ENCODE measurements at regions not wholly inside any gene's neighbourhood (a gene's known extent, or its start where the extent isn't known, plus 50 kb on each side); places are given as distances from the start of the nearest gene placed in this dataset.
"Not testable (repeated sequence)": the region's sequence is repeated elsewhere in the genome, so short reads cannot be mapped to it uniquely, and the experiment has no call there.

GRCh38 chr7:115292381-115292780 is 370.5 kb downstream of the MDFIC start:
- H3K4me2 ChIP-seq (ENCODE audit: low read length): no peak overlapping the region
- no peak overlapping the region for H3K4me3 ChIP-seq (ENCODE audit: low read length)
- peaks cover 15% of the 10 kb centered on the region for H3K4me1 ChIP-seq (ENCODE audit: control insufficient read depth, insufficient read depth, low read length)
- no peaks in the 10 kb centered on the region for H3K27me3 ChIP-seq (ENCODE audit: control insufficient read depth, insufficient read depth, low read length)
- H3K9ac ChIP-seq (ENCODE audit: low read depth, low read length): no peak overlapping the region
- H3K9me3 ChIP-seq (replicated peaks; ENCODE audit: low read length): no peaks in the 10 kb centered on the region
- no peaks in the 10 kb centered on the region for H3K36me3 ChIP-seq (ENCODE audit: insufficient read depth, low read length)

GRCh38 chr7:115289971-115290370 is 368.1 kb downstream of the MDFIC start:
- Histone ChIP-seq H3K4me1 (ENCODE audit: control insufficient read depth, insufficient read depth, low read length) (peaks cover 15% of the 10 kb centered on the region), H3K4me3 (ENCODE audit: low read length) (no peak overlapping the region), H3K36me3 (ENCODE audit: insufficient read depth, low read length) (no peaks in the 10 kb centered on the region), H3K4me2 (ENCODE audit: low read length) (peak overlapping the region; percentile 38), H3K9ac (ENCODE audit: low read depth, low read length) (no peak overlapping the region), H3K9me3 (replicated peaks; ENCODE audit: low read length) (no peaks in the 10 kb centered on the region), H3K27me3 (ENCODE audit: control insufficient read depth, insufficient read depth, low read length) (no peaks in the 10 kb centered on the region)

DNA sequence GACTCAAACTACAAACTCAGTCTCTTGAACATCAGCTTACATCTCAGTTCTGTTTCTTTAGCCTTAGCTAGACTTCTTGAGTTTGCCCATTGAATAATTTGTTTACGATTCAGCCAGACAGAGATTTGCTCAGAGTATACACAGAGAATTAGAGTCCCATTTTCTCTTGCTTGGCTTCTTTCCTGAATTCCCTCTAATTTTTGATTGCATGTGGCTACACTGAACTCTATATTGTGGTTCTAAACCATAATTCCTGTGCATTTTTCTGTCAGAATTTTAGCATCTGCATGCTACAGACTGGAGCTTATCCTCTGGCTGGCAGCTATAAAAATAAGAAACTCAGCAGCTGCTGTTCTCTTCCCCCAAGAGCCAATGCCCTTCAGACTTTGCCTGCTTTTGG is 354.9 kb downstream of the MDFIC start:
- H3K27me3 ChIP-seq (ENCODE audit: control insufficient read depth, insufficient read depth, low read length): no peaks in the 10 kb centered on the region
- H3K4me2 ChIP-seq (ENCODE audit: low read length): no peak overlapping the region
- H3K4me3 ChIP-seq (ENCODE audit: low read length): no peak overlapping the region
- no peak overlapping the region for H3K9ac ChIP-seq (ENCODE audit: low read depth, low read length)
- H3K9me3 ChIP-seq (replicated peaks; ENCODE audit: low read length): no peaks in the 10 kb centered on the region
- H3K4me1 ChIP-seq (ENCODE audit: control insufficient read depth, insufficient read depth, low read length): peaks cover 19% of the 10 kb centered on the region
- H3K36me3 ChIP-seq (ENCODE audit: insufficient read depth, low read length): no peaks in the 10 kb centered on the region

DNA sequence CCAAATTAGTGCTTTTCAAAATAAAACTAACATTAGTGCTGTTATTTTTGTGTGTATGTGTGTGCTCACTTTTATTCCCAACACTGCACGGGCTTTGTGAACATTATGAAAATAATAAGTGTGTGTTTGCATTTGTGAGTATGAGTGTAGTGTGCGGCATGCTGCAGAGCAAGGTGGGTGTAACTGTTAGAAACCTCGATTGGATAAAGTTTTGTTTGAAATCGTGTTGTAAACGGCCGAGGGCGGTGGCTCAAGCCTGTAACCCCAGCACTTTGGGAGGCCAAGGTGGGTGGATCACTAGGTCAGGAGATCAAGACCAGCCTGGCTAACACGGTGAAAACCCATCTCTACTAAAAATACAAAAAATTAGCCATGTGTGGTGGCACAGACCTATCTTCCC is 352.0 kb downstream of the MDFIC start:
- H3K9me3 ChIP-seq (replicated peaks; ENCODE audit: low read length); H3K4me3 ChIP-seq (ENCODE audit: low read length); H3K4me2 ChIP-seq (ENCODE audit: low read length); H3K27me3 ChIP-seq (ENCODE audit: control insufficient read depth, insufficient read depth, low read length); H3K36me3 ChIP-seq (ENCODE audit: insufficient read depth, low read length): not testable (repeated sequence)
- Histone ChIP-seq H3K9ac (ENCODE audit: low read depth, low read length) (peak overlapping the region; percentile 27), H3K4me1 (ENCODE audit: control insufficient read depth, insufficient read depth, low read length) (peaks cover 27% of the 10 kb centered on the region)

DNA sequence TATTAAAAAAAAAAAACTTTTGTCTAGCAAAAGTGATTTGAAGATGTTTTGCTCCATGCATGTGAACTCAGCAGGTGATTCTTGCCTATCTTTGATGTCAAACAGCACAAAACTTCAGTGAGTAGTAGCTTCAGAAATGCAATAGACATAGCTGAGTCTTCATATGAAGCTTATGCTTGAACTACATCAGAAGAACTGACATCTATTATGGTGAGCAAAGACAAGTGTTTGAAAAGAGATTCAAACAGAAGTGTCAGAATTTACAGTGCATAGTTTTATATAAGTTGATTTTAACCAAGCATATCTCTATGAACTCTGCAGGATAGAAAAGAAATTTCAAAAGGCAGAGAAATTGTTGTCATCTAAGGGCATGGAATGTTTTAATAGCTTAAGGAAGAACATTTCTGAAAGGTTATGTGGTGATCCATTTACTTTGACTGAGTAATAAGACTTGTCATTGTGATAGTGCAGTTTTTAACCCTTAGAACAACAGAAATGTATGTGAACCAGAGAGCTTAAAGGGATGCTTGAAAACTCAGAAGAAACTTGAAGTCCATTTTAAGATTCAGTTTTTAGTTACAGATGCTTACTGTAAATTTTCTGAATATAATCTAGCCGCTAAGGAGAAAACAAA is 351.4 kb downstream of the MDFIC start:
- Histone ChIP-seq H3K4me3 (ENCODE audit: low read length) (no peak overlapping the region), H3K9ac (ENCODE audit: low read depth, low read length) (peak overlapping the region; percentile 27), H3K9me3 (replicated peaks; ENCODE audit: low read length) (no peaks in the 10 kb centered on the region), H3K4me1 (ENCODE audit: control insufficient read depth, insufficient read depth, low read length) (peaks cover 27% of the 10 kb centered on the region), H3K4me2 (ENCODE audit: low read length) (peak overlapping the region; percentile 30), H3K36me3 (ENCODE audit: insufficient read depth, low read length) (no peaks in the 10 kb centered on the region), H3K27me3 (ENCODE audit: control insufficient read depth, insufficient read depth, low read length) (no peaks in the 10 kb centered on the region)

DNA sequence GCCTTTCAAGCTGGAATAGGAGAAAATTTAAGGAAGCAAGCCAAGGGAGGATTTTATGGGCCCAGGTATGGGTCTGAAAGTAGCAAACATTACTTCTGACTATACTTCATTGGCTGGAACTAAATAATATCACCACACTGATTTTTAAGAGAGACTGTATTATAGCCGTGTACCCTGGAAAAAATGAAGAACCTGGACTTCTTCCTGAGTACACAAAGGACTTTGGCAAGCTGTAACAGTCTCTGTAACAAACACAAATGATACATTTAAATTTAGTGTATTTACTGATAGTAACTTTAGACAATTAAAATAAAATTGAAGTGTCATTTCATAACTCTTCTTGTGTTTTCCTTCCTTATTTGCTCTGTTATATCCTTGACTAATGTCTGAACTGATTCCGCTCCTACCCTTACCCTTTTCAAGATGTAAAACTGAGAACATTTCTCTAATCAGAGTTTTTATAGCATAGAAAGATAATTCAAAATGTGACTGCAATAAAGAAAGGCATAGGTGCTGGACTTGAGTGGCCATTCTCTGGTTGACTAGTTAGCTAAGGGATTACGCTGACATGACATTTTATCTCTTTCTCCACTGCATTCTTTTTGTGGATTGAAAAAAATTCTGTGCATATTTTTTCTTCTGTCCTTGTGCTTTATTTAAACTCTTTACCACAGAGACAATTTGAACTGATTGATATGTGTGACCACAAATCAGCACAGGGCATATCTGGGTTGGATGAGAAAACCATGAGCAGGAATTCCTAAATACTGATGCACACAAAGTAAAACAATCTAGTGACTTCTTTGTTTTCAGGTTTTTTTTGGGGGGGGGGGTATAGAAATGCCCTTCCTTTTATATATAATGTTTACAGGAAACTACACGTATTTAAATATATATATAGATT is 349.7 kb downstream of the MDFIC start:
- no peaks in the 10 kb centered on the region for H3K27me3 ChIP-seq (ENCODE audit: control insufficient read depth, insufficient read depth, low read length)
- no peak overlapping the region for H3K4me2 ChIP-seq (ENCODE audit: low read length)
- H3K9ac ChIP-seq (ENCODE audit: low read depth, low read length): no peak overlapping the region
- no peak overlapping the region for H3K4me3 ChIP-seq (ENCODE audit: low read length)
- peaks cover 27% of the 10 kb centered on the region for H3K4me1 ChIP-seq (ENCODE audit: control insufficient read depth, insufficient read depth, low read length)
- H3K36me3 ChIP-seq (ENCODE audit: insufficient read depth, low read length): no peaks in the 10 kb centered on the region
- H3K9me3 ChIP-seq (replicated peaks; ENCODE audit: low read length): no peaks in the 10 kb centered on the region

- Histone ChIP-seq H3K27me3 (ENCODE audit: control insufficient read depth, insufficient read depth, low read length) (no peaks in the 10 kb centered on the region), H3K4me2 (ENCODE audit: low read length) (no peak overlapping the region), H3K9ac (ENCODE audit: low read depth, low read length) (no peak overlapping the region)
These were observed 347.6 kb downstream of the MDFIC start for GRCh38 chr7:115269486-115269885.

DNA sequence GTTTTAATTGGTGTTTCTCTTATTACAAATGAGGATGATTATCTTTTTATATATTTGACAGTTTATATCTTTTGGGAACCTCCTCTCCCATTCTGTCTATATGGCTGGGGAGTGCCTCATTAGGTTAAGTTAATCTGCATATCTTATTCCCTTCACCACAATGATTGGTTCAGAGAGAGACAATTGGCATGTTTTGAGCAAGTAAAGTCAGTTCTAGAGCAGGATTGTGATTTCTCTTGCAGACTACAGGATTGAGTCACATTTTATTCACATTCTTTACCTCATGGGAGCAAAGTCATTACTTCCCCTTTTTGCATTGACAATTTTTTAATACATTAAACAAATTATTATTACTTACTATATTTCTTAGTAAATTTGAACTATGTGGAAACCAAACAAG is 345.6 kb downstream of the MDFIC start:
- H3K9me3 ChIP-seq (replicated peaks; ENCODE audit: low read length): no peaks in the 10 kb centered on the region
- H3K4me1 ChIP-seq (ENCODE audit: control insufficient read depth, insufficient read depth, low read length): peaks cover 13% of the 10 kb centered on the region
- no peak overlapping the region for H3K9ac ChIP-seq (ENCODE audit: low read depth, low read length)
- no peaks in the 10 kb centered on the region for H3K36me3 ChIP-seq (ENCODE audit: insufficient read depth, low read length)
- H3K4me3 ChIP-seq (ENCODE audit: low read length): no peak overlapping the region
- no peak overlapping the region for H3K4me2 ChIP-seq (ENCODE audit: low read length)
- H3K27me3 ChIP-seq (ENCODE audit: control insufficient read depth, insufficient read depth, low read length): no peaks in the 10 kb centered on the region

More at GRCh38 chr7:115269486-115269885, 347.6 kb downstream of the MDFIC start:
- H3K9me3 ChIP-seq (replicated peaks; ENCODE audit: low read length): no peaks in the 10 kb centered on the region
- H3K36me3 ChIP-seq (ENCODE audit: insufficient read depth, low read length): no peaks in the 10 kb centered on the region
- no peak overlapping the region for H3K4me3 ChIP-seq (ENCODE audit: low read length)
- H3K4me1 ChIP-seq (ENCODE audit: control insufficient read depth, insufficient read depth, low read length): peaks cover 27% of the 10 kb centered on the region

DNA sequence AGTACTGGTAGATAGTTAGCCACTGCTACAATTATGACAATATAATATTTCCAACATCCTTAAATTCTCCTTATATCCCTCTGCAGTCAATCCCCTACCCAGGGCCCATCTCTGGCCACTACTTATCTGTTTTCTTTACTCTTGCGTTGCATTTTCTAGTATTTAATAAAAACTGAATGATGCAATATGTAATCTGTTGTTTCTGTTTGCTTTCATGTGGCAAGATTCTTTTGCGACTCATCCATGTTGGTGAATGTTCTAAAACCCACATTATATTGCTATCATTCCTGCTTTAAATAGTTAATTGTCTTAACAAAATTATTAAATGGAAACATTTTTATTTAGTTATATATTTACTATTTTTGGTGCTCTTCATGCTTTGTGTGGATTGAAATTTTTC is 338.5 kb downstream of the MDFIC start:
- Histone ChIP-seq H3K4me3 (ENCODE audit: low read length) (no peak overlapping the region), H3K4me2 (ENCODE audit: low read length) (no peak overlapping the region), H3K36me3 (ENCODE audit: insufficient read depth, low read length) (no peaks in the 10 kb centered on the region)

DNA sequence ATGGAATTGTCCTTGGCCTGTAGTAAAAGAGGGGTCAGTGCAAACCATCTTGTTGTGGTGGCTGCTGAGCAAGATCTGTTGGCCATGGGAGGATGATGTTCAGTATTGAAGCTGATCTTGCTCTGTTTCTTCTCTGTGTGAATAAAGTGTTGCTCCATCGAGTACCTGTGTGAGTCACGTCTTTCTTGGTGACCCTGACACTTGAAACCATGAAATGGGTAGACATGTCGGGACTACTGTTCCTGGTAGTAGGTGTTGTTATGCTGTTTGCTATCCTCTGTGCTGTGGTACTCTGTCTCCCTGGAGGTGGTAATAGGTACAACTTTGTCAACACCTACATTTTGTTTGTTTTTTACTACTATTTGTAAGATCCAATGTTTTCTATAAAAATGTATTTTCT is 330.6 kb downstream of the MDFIC start:
- no peak overlapping the region for H3K9ac ChIP-seq (ENCODE audit: low read depth, low read length)
- H3K27me3 ChIP-seq (ENCODE audit: control insufficient read depth, insufficient read depth, low read length): no peaks in the 10 kb centered on the region
- H3K4me2 ChIP-seq (ENCODE audit: low read length): no peak overlapping the region
- H3K4me3 ChIP-seq (ENCODE audit: low read length): no peak overlapping the region
- peaks cover 5% of the 10 kb centered on the region for H3K4me1 ChIP-seq (ENCODE audit: control insufficient read depth, insufficient read depth, low read length)
- no peaks in the 10 kb centered on the region for H3K9me3 ChIP-seq (replicated peaks; ENCODE audit: low read length)
- no peaks in the 10 kb centered on the region for H3K36me3 ChIP-seq (ENCODE audit: insufficient read depth, low read length)

More for the DNA sequence above, 338.5 kb downstream of the MDFIC start:
- Histone ChIP-seq H3K9ac (ENCODE audit: low read depth, low read length) (no peak overlapping the region), H3K27me3 (ENCODE audit: control insufficient read depth, insufficient read depth, low read length) (no peaks in the 10 kb centered on the region), H3K9me3 (replicated peaks; ENCODE audit: low read length) (no peaks in the 10 kb centered on the region), H3K4me1 (ENCODE audit: control insufficient read depth, insufficient read depth, low read length) (no peaks in the 10 kb centered on the region)

- Histone ChIP-seq H3K36me3 (ENCODE audit: insufficient read depth, low read length) (no peaks in the 10 kb centered on the region), H3K4me3 (ENCODE audit: low read length) (no peak overlapping the region), H3K9ac (ENCODE audit: low read depth, low read length) (no peak overlapping the region), H3K4me2 (ENCODE audit: low read length) (no peak overlapping the region), H3K27me3 (ENCODE audit: control insufficient read depth, insufficient read depth, low read length) (no peaks in the 10 kb centered on the region), H3K9me3 (replicated peaks; ENCODE audit: low read length) (no peaks in the 10 kb centered on the region), H3K4me1 (ENCODE audit: control insufficient read depth, insufficient read depth, low read length) (peaks cover 5% of the 10 kb centered on the region)
These were observed 327.2 kb downstream of the MDFIC start for GRCh38 chr7:115249080-115249479.

DNA sequence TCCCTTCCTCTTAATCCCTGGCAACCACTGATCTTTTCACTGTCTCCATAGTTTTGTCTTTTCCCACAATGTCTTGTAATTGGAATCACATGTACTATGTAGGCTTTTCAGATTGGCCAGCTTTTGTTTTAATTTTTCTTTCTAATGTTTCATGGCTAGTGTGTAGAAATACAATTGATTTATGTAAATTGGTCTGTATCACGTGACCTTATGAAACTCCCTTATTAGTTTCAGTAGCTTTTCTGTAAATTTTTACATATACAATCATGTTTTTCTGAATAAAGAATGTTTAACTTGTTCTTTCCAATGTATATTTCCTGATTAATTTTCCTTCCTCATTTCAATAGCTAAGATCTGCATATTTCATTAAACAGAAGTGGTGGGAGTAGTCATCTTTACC is 319.3 kb downstream of the MDFIC start:
- Histone ChIP-seq H3K9ac (ENCODE audit: low read depth, low read length) (no peak overlapping the region), H3K4me2 (ENCODE audit: low read length) (no peak overlapping the region), H3K9me3 (replicated peaks; ENCODE audit: low read length) (no peaks in the 10 kb centered on the region), H3K27me3 (ENCODE audit: control insufficient read depth, insufficient read depth, low read length) (no peaks in the 10 kb centered on the region), H3K4me1 (ENCODE audit: control insufficient read depth, insufficient read depth, low read length) (no peaks in the 10 kb centered on the region), H3K4me3 (ENCODE audit: low read length) (no peak overlapping the region), H3K36me3 (ENCODE audit: insufficient read depth, low read length) (no peaks in the 10 kb centered on the region)

Data from skeletal muscle satellite cell (primary cell).